GM19468 (cell line): ENCODE measurements at regions not wholly inside any gene's neighbourhood (a gene's known extent, or its start where the extent isn't known, plus 50 kb on each side); places are given as distances from the start of the nearest gene placed in this dataset.
"Not testable (repeated sequence)": the region's sequence is repeated elsewhere in the genome, so short reads cannot be mapped to it uniquely, and the experiment has no call there.

ENCODE experiments used
- ATAC-seq: cut with Tn5 transposase; IDR thresholded peaks from one replicate; pipeline ENCODE4 v1.9.1; 2021; ENCODE audit warnings: mild to moderate bottlenecking, moderate library complexity, moderate number of reproducible peaks; ENCODE audit not compliant: unreplicated experiment; ENCODE audit errors: extremely low read depth

- ATAC-seq = no peak
Observed at GRCh38 chr6:153325661-153326060, 194.6 kb upstream of the RGS17 start.

GRCh38 chr6:153312634-153313033, 181.6 kb upstream of the RGS17 start:
- no peak for ATAC-seq

- no peak for ATAC-seq
Observed at GRCh38 chr6:153309651-153310050, 178.6 kb upstream of the RGS17 start.

- ATAC-seq = no peak
Observed at GRCh38 chr6:153302133-153302532, 171.1 kb upstream of the RGS17 start.

GRCh38 chr6:153301602-153302001, 170.5 kb upstream of the RGS17 start:
- no peak for ATAC-seq

- not testable (repeated sequence) for ATAC-seq
Observed at GRCh38 chr6:153282456-153282855, 151.4 kb upstream of the RGS17 start.

GRCh38 chr6:153275997-153276396, 144.9 kb upstream of the RGS17 start:
- no peak for ATAC-seq

- no peak for ATAC-seq
Observed at GRCh38 chr6:153272201-153272980, 141.3 kb upstream of the RGS17 start.

GRCh38 chr6:153263489-153263888, 132.4 kb upstream of the RGS17 start:
- no peak for ATAC-seq

GRCh38 chr6:153251326-153251725, 120.2 kb upstream of the RGS17 start:
- no peak for ATAC-seq

- no peak for ATAC-seq
Observed at GRCh38 chr6:153237670-153238069, 106.6 kb upstream of the RGS17 start.

- ATAC-seq = no peak
Observed at GRCh38 chr6:153231048-153231646, 100.1 kb upstream of the RGS17 start.

GRCh38 chr6:153218184-153218792, 87.2 kb upstream of the RGS17 start:
- ATAC-seq = no peak

GRCh38 chr6:153216789-153217188, 85.7 kb upstream of the RGS17 start:
- no peak for ATAC-seq

GRCh38 chr6:153215242-153215641, 84.2 kb upstream of the RGS17 start:
- no peak for ATAC-seq

GRCh38 chr6:153214436-153214835, 83.4 kb upstream of the RGS17 start:
- no peak for ATAC-seq

- peak; percentile 85 for ATAC-seq
Observed at GRCh38 chr6:153210083-153210482, 79.0 kb upstream of the RGS17 start.

- no peak for ATAC-seq
Observed at GRCh38 chr6:153208706-153209105, 77.6 kb upstream of the RGS17 start.

- ATAC-seq = no peak
Observed at GRCh38 chr6:153207617-153208016, 76.5 kb upstream of the RGS17 start.

- no peak for ATAC-seq
Observed at GRCh38 chr6:153207006-153207405, 75.9 kb upstream of the RGS17 start.
